Spleen (tissue), 7 donors: ENCODE measurements at regions not wholly inside any gene's neighbourhood (a gene's known extent, or its start where the extent isn't known, plus 50 kb on each side); places are given as distances from the start of the nearest gene placed in this dataset.

Source experiments
- CTCF ChIP-seq, 11 experiments: fragments of 200-600 bp in 7 of 11; fragments of 450-650 bp in 4 of 11; sonication (generic) in 4 of 11; IDR thresholded peaks in 8 of 11; conservative IDR thresholded peaks in 3 of 11; 1 replicate in 7 of 11; 2 replicates in 4 of 11; pipeline versions ENCODE4 v1.4.0 to v1.8.0; 2016 to 2021; ENCODE audit warnings: antibody characterized with exemption in 11 of 11, inconsistent platforms in 4 of 11, mild to moderate bottlenecking in 1 of 11
- POLR2A ChIP-seq, 3 donors: fragments of 450-650 bp; IDR thresholded peaks; one replicate each; pipeline ENCODE4 v1.5.1; 2017; ENCODE audit warnings: antibody characterized with exemption in 3 of 3, mild to moderate bottlenecking in 1 of 3
- POLR2AphosphoS5 ChIP-seq, 3 donors: sonication (generic); formaldehyde crosslinking; IDR thresholded peaks; one replicate each; pipeline ENCODE4 v1.5.1; 2017; ENCODE audit warnings: antibody characterized with exemption in 3 of 3
- donor health status: DM: no; HTN: no; CAD: no; lungs with moderate emphysema.
- donor health status: DM: no; HTN: no; CAD: no.
- donor health status: DM: no; HTN: no; CAD: no.

GRCh38 chrX:46235778-46236177 lies 309.4 kb downstream of the ZNF674 start:
- TF ChIP-seq CTCF (IDR thresholded peaks at IDR 0.05 in 8 of 11, conservative IDR thresholded peaks at IDR 0.05 in 3 of 11) (no peak), POLR2A (IDR thresholded peaks at IDR 0.05) (no peak), POLR2AphosphoS5 (IDR thresholded peaks at IDR 0.05) (no peak)
